GM21381 (cell line): ENCODE measurements at regions not wholly inside any gene's neighbourhood (a gene's known extent, or its start where the extent isn't known, plus 50 kb on each side); places are given as distances from the start of the nearest gene placed in this dataset.

Experiments used
- ATAC-seq: cut with Tn5 transposase; IDR thresholded peaks from one replicate; pipeline ENCODE4 v1.9.1; 2021; ENCODE audit warnings: mild to moderate bottlenecking, moderate library complexity; ENCODE audit not compliant: unreplicated experiment

DNA sequence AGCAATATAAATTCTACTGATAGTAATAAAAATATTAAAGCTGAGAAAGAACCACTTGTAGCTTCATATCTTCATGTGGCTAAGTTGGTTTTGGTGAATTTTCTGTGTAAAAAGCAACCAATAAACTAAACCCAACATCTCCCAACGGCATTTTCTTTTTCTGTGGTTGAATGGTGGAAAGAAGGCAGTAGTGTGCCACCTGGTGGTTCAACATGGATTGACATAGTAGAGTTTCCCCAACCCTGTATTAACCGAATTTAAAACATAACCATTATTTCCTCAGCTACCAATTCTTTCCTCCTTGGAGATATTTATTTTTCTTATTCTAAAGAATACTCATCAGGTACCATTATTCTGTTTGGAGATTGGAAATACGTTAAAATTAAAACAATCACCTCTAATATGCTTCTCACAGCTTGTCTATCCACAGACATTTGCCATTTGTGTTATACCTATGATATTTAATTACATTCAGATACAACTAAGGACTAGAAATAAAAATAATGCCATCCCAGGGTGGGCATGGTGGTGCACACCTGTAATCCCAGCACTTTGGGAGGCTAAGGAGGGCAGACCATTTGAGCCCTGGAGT, 117.1 kb upstream of the EEF1E1 start:
- ATAC-seq, result peak; percentile 74

DNA sequence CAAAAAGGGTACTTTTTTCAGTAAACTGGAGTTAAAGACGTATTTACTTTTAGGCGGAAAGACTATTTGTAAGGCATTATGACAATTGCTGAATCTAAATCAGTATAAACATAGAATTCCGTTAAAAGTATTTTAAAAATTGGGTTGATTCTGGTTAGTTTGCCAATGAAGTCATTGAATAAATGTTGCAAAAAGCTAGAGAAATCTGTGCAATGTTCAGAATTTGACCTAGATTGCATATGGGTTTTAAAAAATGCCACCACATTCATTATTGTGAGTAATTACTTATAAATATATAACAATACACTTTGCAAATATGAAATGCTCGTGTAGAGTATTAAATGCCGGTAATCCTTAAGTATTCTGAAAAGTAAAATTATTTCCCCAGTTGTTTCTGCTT, 116.5 kb upstream of the EEF1E1 start:
- no peak for ATAC-seq

GRCh38 chr6:8215631-8216030, 113.3 kb upstream of the EEF1E1 start:
- no peak for ATAC-seq

GRCh38 chr6:8213995-8214394, 111.6 kb upstream of the EEF1E1 start:
- ATAC-seq, result no peak

- no peak for ATAC-seq
Measured at GRCh38 chr6:8212720-8213434, 110.5 kb upstream of the EEF1E1 start.

DNA sequence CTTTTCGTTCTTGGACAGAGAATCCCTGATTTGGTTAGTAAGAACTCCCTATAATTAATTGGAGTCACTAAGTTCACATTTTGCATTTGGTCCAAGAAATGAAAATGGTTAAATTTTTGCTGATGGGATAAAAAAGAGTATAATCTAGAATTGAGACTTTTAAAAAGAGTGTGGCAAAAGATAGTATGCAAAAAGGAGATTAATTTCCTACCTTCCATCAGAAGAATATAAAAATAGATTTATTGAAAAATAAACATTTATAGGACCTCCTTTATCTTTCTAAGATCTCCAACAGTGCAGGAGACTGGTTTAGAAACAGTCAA, 105.5 kb upstream of the EEF1E1 start:
- ATAC-seq, result no peak

GRCh38 chr6:8207191-8207868, 105.0 kb upstream of the EEF1E1 start:
- no peak for ATAC-seq

DNA sequence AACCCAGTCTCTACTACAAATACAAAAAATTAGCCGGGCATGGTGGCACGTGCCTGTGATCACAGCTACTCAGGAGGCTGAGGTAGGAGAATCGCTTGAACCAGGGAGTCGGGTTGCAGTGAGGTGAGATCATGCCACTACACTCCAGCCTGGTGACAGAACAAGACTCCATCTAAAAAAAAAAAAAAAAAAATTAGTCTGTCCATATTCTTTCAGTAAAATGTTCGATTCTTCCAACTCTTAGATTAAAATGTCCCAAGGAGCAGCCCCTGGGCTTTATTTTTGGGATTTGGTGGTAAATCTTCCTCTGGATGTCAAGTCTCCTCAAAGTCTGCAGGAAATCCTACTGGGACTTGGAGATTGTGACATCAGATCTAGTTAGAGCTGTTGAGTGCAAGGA, 101.0 kb upstream of the EEF1E1 start:
- ATAC-seq, result no peak

GRCh38 chr6:8201679-8202078, 99.3 kb upstream of the EEF1E1 start:
- no peak for ATAC-seq

DNA sequence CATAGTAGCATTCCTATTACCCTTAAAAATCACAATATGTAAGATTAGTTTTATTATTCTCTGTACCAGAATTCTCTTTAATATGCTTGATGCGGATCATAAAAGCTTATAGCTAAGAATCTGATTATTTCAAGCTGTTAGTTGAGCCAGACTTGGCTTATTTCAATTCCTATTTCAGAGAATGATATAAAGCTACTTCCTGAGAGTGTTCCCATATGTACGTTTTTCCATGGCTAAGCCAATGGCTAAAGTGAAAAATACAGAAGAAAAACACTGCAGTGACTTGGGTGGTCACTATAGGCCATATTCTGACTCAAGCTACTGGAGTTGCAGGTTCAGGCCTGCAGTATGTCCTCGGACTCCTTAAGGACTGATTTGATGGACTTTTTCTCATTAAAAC, 97.9 kb upstream of the EEF1E1 start:
- no peak for ATAC-seq

DNA sequence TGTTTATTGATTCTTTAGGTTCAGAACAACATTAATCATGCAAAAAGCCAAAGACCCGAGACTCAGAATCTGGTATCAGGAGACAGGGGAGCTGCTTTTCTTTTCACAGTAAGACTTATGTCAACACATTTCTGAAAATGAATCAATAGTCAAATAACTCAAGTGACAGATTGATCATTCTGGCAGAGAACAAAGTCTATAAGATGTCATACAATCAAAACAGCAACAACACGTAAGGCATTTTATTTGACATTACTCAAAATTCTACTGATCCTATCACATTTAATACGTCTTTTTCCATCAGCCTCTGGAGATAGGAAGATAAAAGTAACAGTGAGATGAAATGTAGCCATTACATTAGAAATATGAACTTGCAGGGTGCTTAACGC, 93.4 kb upstream of the EEF1E1 start:
- no peak for ATAC-seq

DNA sequence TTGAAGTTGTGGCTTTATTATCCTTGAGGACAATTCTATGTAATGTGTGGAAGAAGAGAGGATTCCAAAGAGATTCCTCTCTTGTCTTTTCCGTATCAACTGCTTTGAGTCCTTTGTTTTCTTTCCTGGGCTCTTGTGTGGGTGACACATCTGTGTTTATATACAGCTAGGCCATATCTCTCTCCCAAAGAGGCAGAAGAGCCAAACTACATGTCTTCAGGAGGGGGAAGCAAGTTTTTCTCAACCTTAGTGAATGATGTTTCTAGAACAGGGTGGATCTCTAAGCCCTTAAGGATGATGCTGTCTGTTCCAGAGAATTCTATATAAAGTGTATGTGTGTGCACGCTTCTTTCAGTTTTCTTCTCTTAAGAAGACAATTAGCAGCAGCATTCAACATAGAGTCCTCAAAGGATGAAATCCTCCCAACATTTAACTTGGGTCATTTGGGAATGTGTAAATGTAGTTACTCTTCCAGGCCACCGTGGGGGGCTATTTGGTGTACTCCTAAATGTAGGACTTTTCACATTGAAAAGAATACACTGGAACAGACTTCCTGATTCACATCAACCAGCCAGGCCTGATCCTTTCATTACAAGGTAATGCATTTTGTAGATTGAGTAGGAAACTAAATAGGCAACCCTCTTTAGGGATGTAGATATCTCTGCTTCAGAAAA, 92.8 kb upstream of the EEF1E1 start:
- no peak for ATAC-seq

DNA sequence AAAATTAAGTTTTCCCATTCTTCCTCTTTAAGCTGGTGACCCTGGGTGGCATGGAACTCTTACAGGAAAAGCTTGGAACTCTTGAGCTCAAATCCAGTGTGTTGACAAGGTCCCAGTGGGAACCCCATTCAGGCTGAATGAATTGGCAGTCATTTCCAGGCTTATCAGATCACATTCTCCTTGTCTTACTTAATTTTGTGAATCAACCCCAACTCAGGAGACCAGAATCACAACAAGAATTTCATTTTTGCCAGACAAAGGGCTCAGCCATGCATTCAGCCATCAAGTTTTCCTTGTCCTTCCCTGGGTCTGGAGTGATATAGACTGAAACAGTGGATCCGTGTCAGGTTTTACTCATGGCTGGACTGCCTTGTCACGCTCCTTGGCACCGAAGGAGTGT, 92.1 kb upstream of the EEF1E1 start:
- no peak for ATAC-seq

DNA sequence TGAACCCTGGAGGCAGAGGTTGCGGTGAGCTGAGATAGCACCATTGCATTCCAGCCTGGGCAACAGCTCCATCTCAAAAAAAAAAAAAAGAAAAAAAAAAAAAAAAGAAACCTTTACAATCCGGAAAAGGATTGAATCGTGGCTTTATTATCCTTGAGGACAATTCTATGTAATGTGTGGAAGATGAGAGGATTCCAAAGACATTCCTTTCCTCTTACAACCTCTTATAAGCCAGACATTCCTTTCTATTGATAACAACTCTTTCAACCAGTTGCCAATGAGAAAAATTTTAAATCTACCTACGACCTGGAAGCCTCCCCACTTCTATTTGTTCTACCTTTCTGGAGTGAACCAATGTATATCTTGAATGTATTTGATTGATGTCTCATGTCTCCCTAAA, 91.2 kb upstream of the EEF1E1 start:
- ATAC-seq, result no peak

DNA sequence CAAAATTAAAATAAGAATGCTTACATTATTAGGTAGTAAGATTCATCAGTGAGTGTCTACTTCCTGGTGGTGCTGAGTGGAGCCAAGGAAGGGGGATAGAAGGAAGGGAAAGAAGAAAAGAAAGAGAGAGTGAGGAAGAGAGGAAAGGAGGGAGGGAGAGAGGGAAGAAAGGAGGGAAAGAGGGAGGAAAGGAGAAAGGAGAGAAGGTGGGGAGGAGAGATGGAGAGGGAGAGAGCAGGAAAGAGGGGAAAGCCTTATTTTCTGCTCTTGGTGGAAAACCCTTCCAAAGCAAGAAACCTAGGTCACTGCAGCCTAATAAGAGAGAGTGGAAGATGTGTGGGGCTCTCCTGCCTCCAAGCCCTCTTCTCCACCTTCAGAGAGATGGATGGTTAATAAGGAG, 90.2 kb upstream of the EEF1E1 start:
- no peak for ATAC-seq

GRCh38 chr6:8192067-8192466, 89.7 kb upstream of the EEF1E1 start:
- ATAC-seq, result no peak

DNA sequence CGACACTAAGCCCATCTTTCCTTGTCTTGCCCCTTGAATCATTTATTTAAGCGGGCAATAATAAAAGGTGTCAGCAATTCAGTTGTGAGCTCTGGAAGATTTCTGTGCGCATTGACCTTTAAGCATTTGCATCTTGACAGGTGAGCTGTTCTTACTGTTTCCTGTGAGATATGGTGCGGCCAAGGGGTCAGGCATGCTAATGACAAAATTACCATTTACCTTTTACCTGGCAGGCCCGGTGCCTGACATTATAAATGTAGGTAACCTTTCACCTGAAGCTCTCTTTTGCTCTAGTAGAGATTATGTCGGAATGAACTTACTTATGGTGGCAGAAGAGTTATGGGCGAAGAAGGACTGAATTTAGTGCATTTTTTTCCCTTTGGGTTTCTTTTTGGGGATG, 89.3 kb upstream of the EEF1E1 start:
- ATAC-seq, result no peak

DNA sequence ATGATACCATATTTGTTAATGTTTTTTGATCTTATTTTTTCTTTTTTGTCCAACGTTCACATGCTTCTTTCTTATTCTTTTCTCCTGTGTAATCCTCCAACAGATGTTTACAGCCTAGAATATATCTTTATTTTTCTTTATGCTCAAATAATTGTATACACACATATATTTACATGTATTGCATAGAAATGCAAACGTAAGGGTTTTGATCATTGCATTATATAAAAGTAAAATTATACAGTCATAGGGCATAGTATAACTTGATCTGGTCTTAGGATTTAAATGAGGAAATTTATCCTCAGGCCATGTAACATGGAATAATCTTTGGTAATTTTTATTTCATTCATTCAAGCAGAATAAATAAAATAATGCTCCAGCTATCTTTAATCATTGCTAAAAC, 84.9 kb upstream of the EEF1E1 start:
- no peak for ATAC-seq

DNA sequence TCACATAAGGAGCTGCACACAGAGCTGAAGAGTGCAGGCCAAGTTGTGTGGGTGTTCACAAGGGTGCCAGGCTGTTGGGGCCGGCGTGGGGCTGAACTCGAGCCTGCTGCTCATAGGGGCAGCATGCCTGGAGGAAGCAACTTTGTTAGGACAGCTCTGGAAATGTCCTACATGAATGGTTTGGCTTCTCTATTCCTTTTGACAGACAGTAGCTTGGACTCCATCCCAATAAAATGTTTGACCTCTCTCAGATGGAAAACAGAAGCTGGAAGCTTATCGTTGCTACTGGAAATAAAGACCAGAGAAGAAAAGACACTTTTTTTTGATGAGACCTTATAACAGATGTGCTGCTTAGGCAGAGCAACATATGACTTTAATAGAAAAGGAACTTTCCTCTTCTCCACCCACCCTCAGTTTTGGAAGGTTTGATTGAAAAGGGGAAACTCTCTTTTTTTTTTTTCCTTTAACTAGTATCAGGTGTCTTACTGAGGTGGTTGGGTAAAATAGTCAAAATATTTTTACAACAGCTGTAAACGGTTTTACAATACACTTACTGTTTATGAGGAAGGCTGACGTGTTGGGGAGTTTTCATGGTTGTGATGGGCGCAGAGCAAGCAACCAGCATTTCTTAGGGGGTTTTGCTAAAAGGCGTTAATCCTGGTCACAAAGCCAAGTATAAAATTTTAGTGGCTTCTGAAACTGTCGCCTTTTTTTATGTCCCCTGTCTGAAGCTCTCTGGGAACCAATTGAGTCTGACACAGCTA, 80.7 kb upstream of the EEF1E1 start:
- ATAC-seq, result no peak

GRCh38 chr6:8181951-8182845, 79.8 kb upstream of the EEF1E1 start:
- ATAC-seq, result no peak
